ENCODE measurements at regions not wholly inside any gene's neighbourhood (a gene's known extent, or its start where the extent isn't known, plus 50 kb on each side); places are given as distances from the start of the nearest gene placed in this dataset. TPM values are rescaled to one million over a fixed set of nuclear protein-coding genes. Genes with fewer than 3 reads are reported as not detected.

Small RNA genes lying in the stretch of these regions (small RNA-seq; reads per million reads assigned to genes)
- not detected for gene MIR8068
- gene RN7SL240P: not detected
